ENCODE measurements at regions not wholly inside any gene's neighbourhood (a gene's known extent, or its start where the extent isn't known, plus 50 kb on each side); places are given as distances from the start of the nearest gene placed in this dataset.

DNA sequence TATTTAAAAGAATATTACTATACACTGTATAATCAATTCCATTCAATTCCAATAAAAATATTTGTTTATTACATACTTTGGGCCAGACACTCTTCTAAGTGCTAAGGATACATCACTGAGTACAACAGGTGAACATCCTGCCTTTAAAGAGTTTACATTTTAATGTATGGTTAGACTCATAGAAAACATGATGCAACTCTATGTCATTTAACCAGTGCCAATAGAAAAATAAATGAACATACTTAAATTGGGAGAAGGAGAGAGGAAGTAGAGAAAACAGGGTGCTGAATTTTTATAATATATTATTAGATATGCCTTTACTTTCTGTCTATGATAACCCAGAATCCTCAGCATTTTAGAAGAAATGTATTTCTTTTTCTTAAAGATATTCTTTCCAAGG is 119.2 kb downstream of the TSEN15 start:
- Histone ChIP-seq H2AK9ac (replicated peaks; ENCODE audit: low read depth, low read length, poor library complexity) (no peak overlapping the region), H4K8ac (ENCODE audit: low read depth in 2 of 2, low read length in 2 of 2) (no peak overlapping the region), H2BK20ac (ENCODE audit: low read depth, low read length) (no peak overlapping the region), H2BK15ac (ENCODE audit: low read depth, low read length) (no peak overlapping the region), H2BK5ac (ENCODE audit: low read depth, low read length, poor library complexity, severe bottlenecking) (no peak overlapping the region), H3K36me3 (ENCODE audit: control insufficient read depth, insufficient read depth, low read length) (no peaks in the 10 kb centered on the region), H3K23ac (ENCODE audit: low read depth, low read length) (no peak overlapping the region), H3K56ac (ENCODE audit: extremely low read depth, insufficient read depth, low read length) (no peak overlapping the region), H3K27ac (ENCODE audit: insufficient read depth, low read length) (no peak overlapping the region), H4K20me1 (ENCODE audit: insufficient read depth, low read length) (no peaks in the 10 kb centered on the region), H3K4me3 (ENCODE audit: insufficient read depth, low read depth, low read length) (no peak overlapping the region), H3K27me3 (ENCODE audit: control insufficient read depth, insufficient read depth, low read length) (0 out of 2 replicates have a peak, but pooled peaks cover 2% of the 10 kb centered on the region), H3K4me2 (ENCODE audit: low read depth, low read length) (no peak overlapping the region), H3K79me1 (ENCODE audit: low read depth in 1 of 2, low read length in 2 of 2) (no peaks in the 10 kb centered on the region), H3K9ac (ENCODE audit: low read depth, low read length) (no peak overlapping the region), H4K5ac (ENCODE audit: low read depth, low read length) (no peak overlapping the region), H2AFZ (replicated peaks; ENCODE audit: low read length, poor library complexity) (no peak overlapping the region), H3K9me1 (ENCODE audit: insufficient read depth, low read length) (no peaks in the 10 kb centered on the region), H2AK5ac (ENCODE audit: low read depth, low read length) (no peak overlapping the region), H2BK120ac (ENCODE audit: low read depth, low read length) (no peak overlapping the region), H4K91ac (ENCODE audit: insufficient read depth, low read depth, low read length) (no peak overlapping the region), H3K14ac (replicated peaks; ENCODE audit: low read depth, low read length) (no peak overlapping the region), H3K18ac (ENCODE audit: low read depth, low read length) (no peak overlapping the region), H3K4ac (ENCODE audit: low read depth, low read length) (no peak overlapping the region), H3K9me3 (ENCODE audit: control insufficient read depth, insufficient read depth, low read length) (no peaks in the 10 kb centered on the region), H3K4me1 (ENCODE audit: control insufficient read depth, insufficient read depth, low read length) (no peaks in the 10 kb centered on the region)
- in situ Hi-C loops (cut with MboI; ENCODE audit: low sequenced_read_pairs) = no loop called here
- ChIA-PET CTCF (no interaction called here), POLR2A (ENCODE audit: unreplicated experiment) (no interaction called here)
- dilution Hi-C loops (cut with HindIII; ENCODE audit: low sequenced_read_pairs, unreplicated experiment) = no loop called here
- TF ChIP-seq, protein P1, sequence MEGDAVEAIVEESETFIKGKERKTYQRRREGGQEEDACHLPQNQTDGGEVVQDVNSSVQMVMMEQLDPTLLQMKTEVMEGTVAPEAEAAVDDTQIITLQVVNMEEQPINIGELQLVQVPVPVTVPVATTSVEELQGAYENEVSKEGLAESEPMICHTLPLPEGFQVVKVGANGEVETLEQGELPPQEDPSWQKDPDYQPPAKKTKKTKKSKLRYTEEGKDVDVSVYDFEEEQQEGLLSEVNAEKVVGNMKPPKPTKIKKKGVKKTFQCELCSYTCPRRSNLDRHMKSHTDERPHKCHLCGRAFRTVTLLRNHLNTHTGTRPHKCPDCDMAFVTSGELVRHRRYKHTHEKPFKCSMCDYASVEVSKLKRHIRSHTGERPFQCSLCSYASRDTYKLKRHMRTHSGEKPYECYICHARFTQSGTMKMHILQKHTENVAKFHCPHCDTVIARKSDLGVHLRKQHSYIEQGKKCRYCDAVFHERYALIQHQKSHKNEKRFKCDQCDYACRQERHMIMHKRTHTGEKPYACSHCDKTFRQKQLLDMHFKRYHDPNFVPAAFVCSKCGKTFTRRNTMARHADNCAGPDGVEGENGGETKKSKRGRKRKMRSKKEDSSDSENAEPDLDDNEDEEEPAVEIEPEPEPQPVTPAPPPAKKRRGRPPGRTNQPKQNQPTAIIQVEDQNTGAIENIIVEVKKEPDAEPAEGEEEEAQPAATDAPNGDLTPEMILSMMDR (conservative IDR thresholded peaks at IDR 0.05; ENCODE audit: low read depth, low read length) = no peak
- BruUV-seq (replicated peaks) = no TSS peak
- DNase-seq = no peak
- ATAC-seq (ENCODE audit: low read depth) = no peak
- intact Hi-C loops (cut with micrococcal nuclease) = no loop called here
